ENCODE measurements at regions not wholly inside any gene's neighbourhood (a gene's known extent, or its start where the extent isn't known, plus 50 kb on each side); places are given as distances from the start of the nearest gene placed in this dataset.

DNA sequence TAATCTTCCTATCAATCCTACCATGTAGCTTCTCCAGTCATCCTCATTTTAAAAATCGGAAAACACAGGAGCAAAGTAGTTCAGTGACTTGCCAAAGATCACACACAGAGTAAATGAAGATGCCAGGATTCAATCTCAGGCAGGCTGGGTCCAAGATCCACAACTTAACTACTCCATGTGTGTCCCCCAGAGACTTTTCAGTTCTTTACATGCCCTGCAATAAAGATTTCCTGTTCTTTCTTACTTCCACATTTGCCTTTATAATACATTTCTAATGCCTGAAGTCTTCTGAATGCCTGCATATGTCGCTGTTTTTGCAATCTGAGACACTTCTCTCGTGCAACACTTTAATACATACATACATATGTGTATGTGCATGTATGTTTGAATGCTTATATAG is 121.7 kb upstream of the MARCKS start:
- Mint-ChIP-seq H3K27ac (no peak overlapping the region), H3K4me3 (no peak overlapping the region), H3K4me1 (ENCODE audit: low read depth) (peaks cover 4% of the 10 kb centered on the region), H3K27me3 (peaks cover 5% of the 10 kb centered on the region), H3K9me3 (no peaks in the 10 kb centered on the region), H3K36me3 (ENCODE audit: low read depth) (no peaks in the 10 kb centered on the region)
- no peak for DNase-seq

DNA sequence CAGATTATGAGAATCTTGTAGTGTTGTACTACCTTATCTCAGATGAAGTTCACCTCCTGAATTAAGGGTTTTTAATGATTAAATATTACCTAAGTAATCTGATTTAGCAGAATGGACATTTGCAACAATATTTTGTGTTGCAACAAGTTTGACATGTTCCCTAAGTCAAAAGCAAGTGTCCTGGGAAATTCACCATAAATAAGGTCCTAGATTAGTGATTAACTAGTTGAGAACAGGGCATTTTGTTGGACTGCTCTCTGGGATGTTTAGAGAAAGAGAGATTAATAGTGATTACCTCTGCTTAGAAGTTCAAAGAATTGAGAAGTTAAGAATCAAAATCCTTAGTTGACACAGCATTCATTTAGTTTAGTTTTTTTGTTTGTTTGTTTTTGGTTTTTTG is 120.2 kb upstream of the MARCKS start:
- no peak overlapping the region for H3K27ac Mint-ChIP-seq
- DNase-seq: no peak
- H3K4me3 Mint-ChIP-seq: no peak overlapping the region
- no peaks in the 10 kb centered on the region for H3K36me3 Mint-ChIP-seq (ENCODE audit: low read depth)
- peaks cover 4% of the 10 kb centered on the region for H3K4me1 Mint-ChIP-seq (ENCODE audit: low read depth)
- H3K9me3 Mint-ChIP-seq: no peaks in the 10 kb centered on the region
- peaks cover 5% of the 10 kb centered on the region for H3K27me3 Mint-ChIP-seq

DNA sequence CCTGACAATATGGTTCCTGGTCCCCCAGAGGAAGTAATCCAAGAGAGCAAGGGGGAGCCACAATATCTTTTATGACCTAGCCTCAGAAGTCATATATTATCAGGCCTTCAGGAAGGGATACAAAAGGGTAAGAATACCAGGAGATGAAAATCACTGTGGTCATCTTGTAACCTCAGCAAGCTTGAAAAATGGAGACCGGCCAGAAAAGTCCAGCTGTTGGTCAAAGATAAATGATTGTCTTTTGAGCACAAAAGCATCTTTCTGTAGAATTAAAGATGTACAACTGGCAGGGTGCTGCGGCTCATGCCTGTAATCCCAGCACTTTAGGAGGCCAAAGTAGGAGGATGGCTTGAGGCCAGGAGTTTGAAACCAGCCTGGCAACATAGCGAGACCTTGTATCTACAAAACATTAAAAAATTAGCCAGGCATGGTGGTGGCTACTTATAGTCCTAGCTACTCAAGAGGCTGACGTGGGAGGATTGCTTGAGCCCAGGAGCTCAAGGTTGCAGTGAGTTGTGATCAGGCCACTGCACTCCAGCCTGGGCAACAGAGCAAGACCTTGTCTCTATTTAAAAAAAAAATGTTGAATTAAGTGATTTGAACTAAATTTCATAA is 118.0 kb upstream of the MARCKS start:
- no peaks in the 10 kb centered on the region for H3K36me3 Mint-ChIP-seq (ENCODE audit: low read depth)
- no peak overlapping the region for H3K4me3 Mint-ChIP-seq
- no peaks in the 10 kb centered on the region for H3K9me3 Mint-ChIP-seq
- peaks cover 4% of the 10 kb centered on the region for H3K4me1 Mint-ChIP-seq (ENCODE audit: low read depth)
- H3K27me3 Mint-ChIP-seq: peaks cover 3% of the 10 kb centered on the region
- no peak overlapping the region for H3K27ac Mint-ChIP-seq
- no peak for DNase-seq

DNA sequence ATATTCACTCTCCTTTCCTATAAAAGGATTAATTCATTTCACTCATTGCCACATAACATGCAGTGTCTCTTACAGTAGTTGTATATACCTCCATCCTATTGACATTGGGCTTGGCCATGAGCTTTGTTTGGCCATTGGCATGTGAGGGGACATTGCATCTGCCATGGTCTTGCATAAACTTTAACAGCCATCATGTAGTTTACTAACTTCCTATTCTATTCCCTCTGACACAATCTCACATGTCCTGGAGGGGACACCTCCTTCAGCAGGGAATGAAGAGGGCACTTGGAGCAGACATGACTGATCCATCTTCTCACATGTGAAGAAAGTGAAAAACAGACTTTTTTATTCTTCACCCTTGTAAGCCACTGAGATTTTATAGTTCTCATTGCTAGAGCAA is 115.5 kb upstream of the MARCKS start:
- Mint-ChIP-seq H3K36me3 (ENCODE audit: low read depth) (no peaks in the 10 kb centered on the region), H3K4me3 (no peak overlapping the region), H3K4me1 (ENCODE audit: low read depth) (no peaks in the 10 kb centered on the region), H3K27ac (no peak overlapping the region), H3K9me3 (no peaks in the 10 kb centered on the region), H3K27me3 (no peaks in the 10 kb centered on the region)
- DNase-seq: no peak

DNA sequence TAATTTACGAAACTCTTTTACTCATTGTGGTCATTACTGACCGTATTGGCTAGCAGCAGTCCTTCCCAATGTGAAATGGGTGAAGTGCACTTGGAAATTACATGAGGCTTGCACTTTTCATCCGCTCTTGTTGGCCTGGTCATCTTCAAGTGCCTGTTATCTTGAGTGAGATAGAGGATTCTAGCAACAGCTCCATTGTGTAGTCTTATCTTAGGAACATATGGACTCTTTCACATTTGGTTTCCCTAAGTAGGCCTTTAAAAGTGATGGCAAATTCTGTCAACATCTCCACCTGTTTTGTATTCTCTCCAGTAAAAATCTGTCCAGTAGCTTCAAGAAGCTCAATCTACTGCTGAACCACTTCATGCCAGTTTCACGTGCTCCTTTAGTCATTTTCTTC is 114.8 kb upstream of the MARCKS start:
- H3K4me1 Mint-ChIP-seq (ENCODE audit: low read depth): no peaks in the 10 kb centered on the region
- DNase-seq: no peak
- H3K36me3 Mint-ChIP-seq (ENCODE audit: low read depth): no peaks in the 10 kb centered on the region
- no peak overlapping the region for H3K4me3 Mint-ChIP-seq
- H3K9me3 Mint-ChIP-seq: no peaks in the 10 kb centered on the region
- no peak overlapping the region for H3K27ac Mint-ChIP-seq
- H3K27me3 Mint-ChIP-seq: no peaks in the 10 kb centered on the region

DNA sequence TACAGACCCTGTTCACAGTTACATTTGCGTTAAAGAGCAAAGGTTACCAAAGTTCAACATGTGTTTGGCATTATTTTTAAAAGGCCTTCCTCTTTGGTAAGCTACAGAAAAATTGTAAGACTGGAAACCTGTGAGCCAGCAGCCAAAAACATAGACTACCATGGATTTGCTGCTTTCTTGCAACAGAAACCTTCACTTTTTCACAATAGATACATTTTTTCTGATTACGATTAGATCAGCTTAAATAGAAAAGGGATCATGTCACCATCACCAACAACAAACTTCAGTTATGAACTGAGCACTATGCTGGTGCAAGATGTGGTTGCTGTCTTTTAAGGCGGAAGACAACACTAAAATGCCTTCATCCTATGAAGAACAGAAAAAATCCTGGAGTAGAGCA is 112.3 kb upstream of the MARCKS start:
- no peaks in the 10 kb centered on the region for H3K36me3 Mint-ChIP-seq (ENCODE audit: low read depth)
- H3K9me3 Mint-ChIP-seq: no peaks in the 10 kb centered on the region

DNA sequence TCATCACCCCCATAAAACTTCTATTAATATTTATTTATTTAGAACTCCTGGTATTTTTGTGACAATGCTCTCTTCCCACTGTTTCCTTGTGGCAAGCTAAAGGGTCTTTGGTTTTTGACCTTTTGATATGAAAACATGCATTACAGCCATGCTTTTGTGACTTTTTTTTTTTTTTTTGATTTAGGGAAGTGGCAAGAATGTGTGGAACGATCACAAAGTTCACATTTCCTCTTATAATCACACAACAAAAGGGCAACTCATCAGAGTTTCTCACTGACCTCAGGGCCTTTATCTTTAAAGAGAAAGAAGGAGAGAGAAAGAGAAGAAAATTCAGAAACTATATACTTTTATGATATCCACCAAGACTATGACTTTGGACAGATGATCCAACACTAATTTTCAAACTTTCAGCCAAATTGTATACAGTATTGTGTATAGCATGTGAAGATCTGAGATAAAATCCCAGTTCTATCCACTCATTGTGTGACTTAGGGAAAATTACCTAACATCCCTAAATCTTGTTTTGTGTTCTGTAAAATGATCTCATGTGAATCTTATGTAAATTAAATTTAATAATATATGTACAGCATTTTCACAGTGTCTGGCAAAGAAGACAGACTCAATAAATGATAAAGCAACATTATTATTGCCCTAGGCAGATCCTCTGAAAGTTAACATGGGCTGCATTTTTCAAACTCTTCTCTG is 106.8 kb upstream of the MARCKS start:
- H3K27ac Mint-ChIP-seq: no peak overlapping the region
- DNase-seq: no peak
- no peaks in the 10 kb centered on the region for H3K9me3 Mint-ChIP-seq
- H3K36me3 Mint-ChIP-seq (ENCODE audit: low read depth): no peaks in the 10 kb centered on the region
- H3K27me3 Mint-ChIP-seq: peaks cover 3% of the 10 kb centered on the region
- no peak overlapping the region for H3K4me3 Mint-ChIP-seq
- H3K4me1 Mint-ChIP-seq (ENCODE audit: low read depth): no peaks in the 10 kb centered on the region

More for the DNA sequence above, 112.3 kb upstream of the MARCKS start:
- Mint-ChIP-seq H3K27me3 (peaks cover 3% of the 10 kb centered on the region), H3K27ac (no peak overlapping the region), H3K4me3 (no peak overlapping the region), H3K4me1 (ENCODE audit: low read depth) (no peaks in the 10 kb centered on the region)
- DNase-seq: no peak

DNA sequence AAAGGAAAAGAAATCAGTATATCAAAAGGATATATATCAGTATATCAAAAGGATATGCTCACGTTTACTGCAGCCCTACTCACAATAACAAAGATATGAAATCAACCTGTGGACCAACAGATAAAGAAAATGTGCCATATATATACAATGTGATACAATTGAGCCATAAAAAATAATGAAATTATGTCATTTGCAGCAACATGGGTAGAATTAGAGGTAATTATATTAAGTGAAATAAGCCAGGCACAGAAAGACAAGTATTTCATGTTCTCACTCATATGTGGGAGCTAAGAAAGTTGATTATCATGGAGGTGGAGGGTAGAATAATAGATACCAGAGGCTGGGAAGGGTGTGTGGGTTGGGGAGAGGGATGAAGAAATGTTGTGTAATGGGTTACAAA is 102.9 kb upstream of the MARCKS start:
- H3K9me3 Mint-ChIP-seq: no peaks in the 10 kb centered on the region

DNA sequence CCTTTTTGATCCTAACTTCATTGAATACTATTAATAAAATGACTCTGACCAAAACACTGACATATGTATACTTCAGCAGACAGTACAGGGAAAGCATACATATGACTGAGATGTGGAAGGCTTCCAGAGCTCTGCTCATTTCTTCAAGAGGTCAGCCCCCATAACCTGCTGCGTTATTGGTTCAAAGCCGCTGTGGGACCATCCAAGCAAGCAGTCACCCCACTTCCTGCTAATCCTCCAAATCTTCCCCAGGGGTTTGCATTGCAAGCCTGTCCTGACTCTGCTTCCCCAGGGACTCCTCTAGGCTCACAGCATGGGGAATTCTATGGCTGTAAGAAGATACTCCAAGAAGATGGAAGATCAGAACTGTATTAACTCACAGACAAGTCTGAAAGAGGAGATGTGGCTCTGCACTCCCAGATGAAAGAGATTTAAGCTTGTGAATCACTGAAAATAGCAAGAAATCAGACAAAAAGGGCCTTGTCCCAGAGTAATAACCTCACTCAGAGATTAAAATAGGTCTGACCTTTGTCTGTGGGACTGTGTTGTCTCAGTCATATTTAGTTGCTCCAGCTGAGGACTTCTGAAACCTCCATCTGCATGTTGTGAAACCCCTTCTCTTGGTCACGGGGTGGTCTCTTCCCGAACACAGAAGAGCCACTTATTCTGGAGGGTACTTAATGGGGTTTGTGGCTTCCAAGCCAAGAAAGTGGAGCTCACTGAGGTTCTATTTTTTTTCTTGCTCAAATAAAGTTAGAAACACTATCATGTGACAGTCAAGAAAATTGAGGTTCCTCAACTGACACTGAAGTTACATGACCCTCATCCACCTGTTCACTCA is 101.5 kb upstream of the MARCKS start:
- H3K4me1 Mint-ChIP-seq (ENCODE audit: low read depth): no peaks in the 10 kb centered on the region
- H3K9me3 Mint-ChIP-seq: no peaks in the 10 kb centered on the region
- H3K27me3 Mint-ChIP-seq: no peaks in the 10 kb centered on the region
- no peaks in the 10 kb centered on the region for H3K36me3 Mint-ChIP-seq (ENCODE audit: low read depth)
- no peak overlapping the region for H3K4me3 Mint-ChIP-seq
- DNase-seq: no peak
- H3K27ac Mint-ChIP-seq: no peak overlapping the region

More for the DNA sequence above, 102.9 kb upstream of the MARCKS start:
- H3K4me1 Mint-ChIP-seq (ENCODE audit: low read depth): no peaks in the 10 kb centered on the region
- H3K27ac Mint-ChIP-seq: no peak overlapping the region
- no peak for DNase-seq
- H3K27me3 Mint-ChIP-seq: peaks cover under 1% of the 10 kb centered on the region
- H3K4me3 Mint-ChIP-seq: no peak overlapping the region
- no peaks in the 10 kb centered on the region for H3K36me3 Mint-ChIP-seq (ENCODE audit: low read depth)

DNA sequence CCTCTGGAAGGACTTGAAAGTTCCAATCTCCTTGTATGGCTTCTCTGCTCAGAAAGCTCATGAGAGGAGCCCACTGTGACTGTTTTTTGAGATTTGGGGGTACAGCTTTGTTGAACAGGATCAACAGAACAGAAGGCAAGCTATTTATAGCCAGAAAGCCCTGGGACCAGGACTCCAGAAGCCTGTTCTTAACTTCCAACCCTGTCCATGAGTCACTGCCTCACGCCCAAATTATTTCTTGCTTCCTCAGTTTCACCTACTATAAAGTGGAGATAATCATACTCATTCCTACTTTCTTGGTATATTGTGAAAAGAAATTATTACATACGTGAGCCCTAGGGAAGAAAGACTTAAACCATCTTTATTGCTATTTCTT is 100.9 kb upstream of the MARCKS start:
- Mint-ChIP-seq H3K4me3 (no peak overlapping the region), H3K36me3 (ENCODE audit: low read depth) (no peaks in the 10 kb centered on the region), H3K9me3 (no peaks in the 10 kb centered on the region), H3K27me3 (no peaks in the 10 kb centered on the region), H3K4me1 (ENCODE audit: low read depth) (no peaks in the 10 kb centered on the region), H3K27ac (no peak overlapping the region)
- DNase-seq: no peak

DNA sequence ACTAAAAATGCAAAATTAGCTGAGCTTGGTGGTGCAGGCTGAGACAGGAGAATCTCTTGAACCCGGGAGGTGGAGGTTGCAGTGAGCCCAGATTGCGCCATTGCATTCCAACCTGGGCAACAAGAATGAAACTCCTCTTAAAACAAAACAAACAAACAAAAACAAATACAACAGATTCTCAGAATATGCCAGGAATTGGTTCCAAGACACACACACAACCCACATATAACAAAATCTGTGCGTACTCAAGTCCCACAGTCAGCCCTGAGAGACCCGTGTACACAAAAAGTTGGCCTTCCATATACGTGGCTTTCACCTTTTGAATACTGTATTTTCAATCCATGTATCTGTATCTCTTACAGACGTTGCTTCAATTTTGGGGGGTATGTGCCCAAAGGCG is 98.9 kb upstream of the MARCKS start:
- H3K27me3 Mint-ChIP-seq: no peaks in the 10 kb centered on the region
- no peaks in the 10 kb centered on the region for H3K4me1 Mint-ChIP-seq (ENCODE audit: low read depth)
- H3K9me3 Mint-ChIP-seq: no peaks in the 10 kb centered on the region
- no peak overlapping the region for H3K4me3 Mint-ChIP-seq
- DNase-seq: no peak
- no peak overlapping the region for H3K27ac Mint-ChIP-seq
- H3K36me3 Mint-ChIP-seq (ENCODE audit: low read depth): no peaks in the 10 kb centered on the region

DNA sequence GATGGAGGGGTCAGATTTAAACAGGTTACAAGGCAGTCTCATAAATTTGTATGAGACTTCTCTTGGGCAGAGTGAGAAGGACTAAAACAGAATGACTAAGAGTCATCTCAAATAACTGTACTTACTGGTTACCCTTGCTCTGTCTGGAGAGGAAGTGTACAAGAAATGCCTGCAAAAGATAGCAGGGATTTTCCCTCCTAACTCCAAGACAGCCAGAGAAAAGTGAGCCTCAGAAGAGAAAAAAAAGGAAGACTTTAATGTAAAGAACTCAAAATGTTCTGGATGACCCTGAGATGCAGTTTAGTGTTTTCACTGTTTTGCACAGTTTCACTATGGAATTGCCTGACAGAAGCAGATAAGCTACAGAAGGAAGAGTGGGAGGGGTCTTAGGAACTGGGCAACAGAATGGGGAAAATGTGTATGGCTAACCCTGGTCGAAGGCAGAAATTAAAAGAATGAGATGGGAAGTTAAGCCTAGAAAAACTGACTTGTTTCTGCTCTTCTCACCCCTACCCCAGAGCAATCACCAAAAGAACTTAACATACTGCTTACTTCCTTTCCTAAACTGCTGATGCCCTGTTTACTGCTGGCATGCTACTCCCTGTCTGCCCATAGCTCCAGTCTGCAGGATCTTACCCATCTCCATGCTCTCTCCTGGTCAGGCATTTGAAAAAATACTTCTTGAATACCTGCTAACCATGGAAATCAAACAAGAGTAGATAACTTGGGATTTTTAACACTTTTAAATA is 98.1 kb upstream of the MARCKS start:
- Mint-ChIP-seq H3K4me3 (no peak overlapping the region), H3K27me3 (no peaks in the 10 kb centered on the region), H3K9me3 (no peaks in the 10 kb centered on the region), H3K4me1 (ENCODE audit: low read depth) (peaks cover 4% of the 10 kb centered on the region), H3K27ac (no peak overlapping the region), H3K36me3 (ENCODE audit: low read depth) (no peaks in the 10 kb centered on the region)
- no peak for DNase-seq

DNA sequence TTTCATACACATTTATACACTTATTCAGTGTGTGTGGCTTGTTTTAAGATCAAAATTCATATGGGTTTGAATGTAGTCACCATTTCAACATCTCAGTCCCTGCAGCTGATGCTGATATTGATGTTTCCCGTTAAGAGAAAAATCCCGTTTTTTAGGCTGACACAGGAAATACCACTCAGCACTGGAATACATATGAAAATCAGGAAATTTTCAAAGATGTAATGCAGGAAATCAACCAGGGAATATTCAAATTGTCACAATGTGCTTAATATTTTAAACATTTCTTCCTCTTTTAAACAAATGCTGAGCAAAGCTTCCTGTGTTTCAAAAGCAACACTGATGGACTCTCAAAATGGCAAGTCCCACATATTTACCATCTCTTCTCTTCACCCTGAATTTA is 94.5 kb upstream of the MARCKS start:
- no peak overlapping the region for H3K27ac Mint-ChIP-seq

DNA sequence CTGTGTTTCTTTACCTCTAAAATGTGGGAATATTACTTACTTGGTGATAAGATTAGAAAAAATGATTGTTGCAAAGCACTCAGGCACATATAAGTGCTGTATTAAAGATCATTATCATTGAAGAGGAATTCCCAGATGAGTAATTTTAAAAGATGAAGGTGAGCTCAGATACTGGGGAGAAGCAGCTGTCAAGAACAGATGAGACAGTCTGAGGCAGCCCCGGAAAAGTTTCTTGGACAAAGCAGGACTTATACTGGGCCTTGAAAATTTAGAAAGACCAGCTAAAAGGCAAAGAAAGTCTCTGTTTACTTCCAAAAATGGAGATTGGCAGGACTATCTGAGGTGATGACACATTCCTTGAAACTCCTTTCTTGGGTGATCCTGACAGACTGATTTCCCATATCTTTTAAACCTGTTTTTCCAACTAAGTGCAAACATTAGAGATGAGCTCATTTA is 93.8 kb upstream of the MARCKS start:
- Mint-ChIP-seq H3K36me3 (ENCODE audit: low read depth) (no peaks in the 10 kb centered on the region), H3K4me3 (no peak overlapping the region), H3K27me3 (no peaks in the 10 kb centered on the region), H3K9me3 (no peaks in the 10 kb centered on the region), H3K27ac (no peak overlapping the region), H3K4me1 (ENCODE audit: low read depth) (peaks cover 5% of the 10 kb centered on the region)
- no peak for DNase-seq

More for the DNA sequence above, 94.5 kb upstream of the MARCKS start:
- Mint-ChIP-seq H3K4me1 (ENCODE audit: low read depth) (peaks cover 5% of the 10 kb centered on the region), H3K9me3 (no peaks in the 10 kb centered on the region), H3K27me3 (no peaks in the 10 kb centered on the region), H3K4me3 (no peak overlapping the region), H3K36me3 (ENCODE audit: low read depth) (no peaks in the 10 kb centered on the region)
- no peak for DNase-seq
